NCI-H128 (cell line): ENCODE measurements at regions not wholly inside any gene's neighbourhood (a gene's known extent, or its start where the extent isn't known, plus 50 kb on each side); places are given as distances from the start of the nearest gene placed in this dataset.

Experiments used
- DNase-seq: peaks from one replicate; lab custom pipeline; 2025; ENCODE audit not compliant: unreplicated experiment; lab: John Stamatoyannopoulos, UW

GRCh38 chr2:217185265-217185995 lies 325.6 kb upstream of the TNP1 start:
- no peak for DNase-seq

- no peak for DNase-seq
These were observed 324.4 kb upstream of the TNP1 start for GRCh38 chr2:217184242-217184641.

DNA sequence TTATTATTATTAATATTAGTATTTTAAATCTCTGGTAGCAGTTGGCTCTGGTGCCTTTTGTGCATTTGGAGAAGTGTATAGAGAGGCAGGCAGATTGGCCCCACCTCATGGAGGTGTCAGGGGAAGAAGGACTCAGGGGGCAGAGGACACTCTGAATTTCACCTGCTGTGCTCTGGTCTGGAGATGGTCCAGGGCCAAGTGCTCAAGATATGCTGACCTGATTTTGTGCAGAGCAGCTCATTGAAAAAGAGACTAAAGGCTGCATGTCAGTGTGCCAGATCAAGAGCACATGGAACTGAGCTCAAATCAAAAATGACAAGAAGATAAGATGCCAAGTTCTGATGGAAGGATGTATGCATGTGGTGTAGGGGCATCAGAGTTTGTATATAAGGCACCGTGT lies 323.6 kb upstream of the TNP1 start:
- DNase-seq, result no peak

DNA sequence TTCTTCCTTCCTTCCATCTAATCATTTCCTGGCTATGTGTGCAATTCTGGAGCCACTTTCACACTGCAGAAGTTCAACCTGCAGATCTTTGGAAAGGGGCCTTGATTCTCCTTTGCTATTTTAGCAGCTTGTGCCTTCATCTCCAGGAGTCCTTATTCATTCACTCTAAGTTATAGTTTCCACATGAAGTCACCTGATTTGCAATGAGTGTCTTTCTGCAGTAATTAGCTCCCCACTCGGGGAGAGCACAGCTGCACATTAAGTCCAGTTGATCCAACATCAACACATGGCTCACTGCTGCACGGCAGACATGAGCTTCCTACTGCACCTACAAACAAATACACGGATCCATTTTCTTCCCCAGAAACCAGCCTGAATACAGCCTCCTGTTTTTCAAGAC lies 323.1 kb upstream of the TNP1 start:
- no peak for DNase-seq

DNA sequence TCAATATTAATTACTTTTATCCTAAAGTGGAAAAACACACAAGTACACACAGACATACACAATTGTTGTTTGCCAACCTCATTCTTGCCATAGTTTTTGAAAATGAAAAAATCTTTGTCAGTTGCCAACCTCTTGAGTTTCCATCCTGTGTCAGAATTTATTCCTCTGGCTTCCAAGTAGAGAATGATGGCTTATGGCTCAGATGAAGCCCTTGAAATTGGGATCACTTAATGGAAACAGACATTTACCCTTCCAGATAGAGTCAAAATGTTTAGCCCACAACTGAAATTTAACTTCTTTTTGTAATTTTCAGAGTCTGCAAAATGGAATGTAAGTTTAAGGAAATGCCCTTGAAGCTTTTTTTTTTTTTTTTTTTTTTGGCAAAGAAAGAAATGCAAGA lies 321.6 kb upstream of the TNP1 start:
- DNase-seq, result no peak

DNA sequence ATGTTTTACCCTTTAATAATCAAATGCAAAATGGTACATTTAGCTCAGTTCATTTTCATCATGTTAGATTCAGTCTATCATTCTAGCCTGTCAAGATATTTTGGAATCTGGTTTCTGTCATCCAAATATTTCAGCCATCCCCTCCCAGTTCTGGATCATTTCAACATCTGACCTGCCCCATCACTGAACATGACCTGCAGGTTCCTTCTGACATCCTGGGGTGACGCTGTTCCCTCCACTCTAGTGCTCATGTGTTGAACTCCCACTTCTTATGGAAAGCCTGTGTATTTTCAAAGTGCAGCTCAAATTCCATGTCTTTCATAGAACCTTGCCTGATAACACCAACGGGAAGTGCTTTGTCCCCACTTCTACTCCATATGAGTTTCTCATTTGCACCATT lies 320.0 kb upstream of the TNP1 start:
- DNase-seq, result no peak

DNA sequence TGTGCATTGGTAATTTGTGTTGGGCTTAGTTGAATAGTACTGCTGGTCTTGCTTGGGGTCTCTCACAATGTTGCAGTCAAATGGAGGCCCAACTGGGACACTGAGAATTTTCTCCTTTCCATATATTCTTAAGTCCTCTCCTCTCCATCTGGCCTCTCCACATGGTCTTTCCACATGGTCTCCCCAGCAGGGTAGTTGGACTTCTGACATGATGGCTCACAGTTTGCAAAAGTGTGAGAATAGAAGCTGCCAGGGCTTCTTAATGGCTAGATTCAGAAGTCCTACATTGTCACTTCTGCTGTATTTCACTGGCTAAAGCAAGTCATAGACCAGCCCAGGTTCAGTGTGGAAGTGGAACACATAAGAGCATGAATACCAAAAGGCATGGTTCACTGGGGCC lies 318.5 kb upstream of the TNP1 start:
- no peak for DNase-seq

DNA sequence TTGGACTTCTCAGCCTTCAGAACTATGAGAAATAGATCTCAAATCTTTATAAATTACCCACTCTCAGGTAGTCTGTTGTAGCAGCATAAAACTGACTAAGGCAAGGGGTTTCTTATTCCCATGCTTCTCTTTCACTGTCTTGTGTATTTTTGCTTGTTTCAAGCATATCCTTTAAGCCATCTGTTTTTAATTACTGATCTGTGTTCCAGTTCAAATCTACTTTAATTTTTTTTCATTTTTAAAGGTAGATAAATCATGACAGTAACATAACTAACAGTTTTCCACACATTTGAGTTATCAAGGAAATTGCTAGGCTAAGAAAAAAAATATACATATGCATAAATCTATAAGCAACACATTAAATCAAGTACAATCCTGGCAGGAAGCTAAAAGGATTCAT lies 317.9 kb upstream of the TNP1 start:
- no peak for DNase-seq

DNA sequence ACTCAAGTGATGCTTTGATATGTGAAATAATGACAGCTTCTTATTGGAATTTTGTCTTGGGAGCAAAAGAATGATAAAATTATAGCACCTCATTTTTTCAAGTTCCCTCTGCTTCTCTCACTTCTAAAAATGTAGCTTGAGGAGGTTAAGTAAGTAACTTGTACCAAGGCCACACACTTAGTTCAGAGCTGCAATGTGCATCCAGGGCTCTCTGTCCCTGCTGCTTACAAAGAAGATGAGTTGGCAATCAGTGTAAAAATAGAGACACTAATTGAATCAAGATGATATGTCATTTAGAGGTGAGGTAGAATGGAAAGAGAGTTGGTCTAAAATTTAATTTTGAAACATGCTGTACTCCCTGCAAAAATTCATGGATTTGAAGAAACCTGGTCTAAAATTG lies 312.0 kb upstream of the TNP1 start:
- no peak for DNase-seq

- no peak for DNase-seq
These were observed 308.6 kb upstream of the TNP1 start for GRCh38 chr2:217168496-217168895.

- DNase-seq, result no peak
These were observed 307.7 kb upstream of the TNP1 start for GRCh38 chr2:217167531-217167930.

GRCh38 chr2:217166241-217166850 lies 306.5 kb upstream of the TNP1 start:
- no peak for DNase-seq

- no peak for DNase-seq
These were observed 305.7 kb upstream of the TNP1 start for GRCh38 chr2:217165547-217165946.

- no peak for DNase-seq
These were observed 304.1 kb upstream of the TNP1 start for GRCh38 chr2:217163987-217164386.

- DNase-seq, result no peak
These were observed 302.7 kb upstream of the TNP1 start for GRCh38 chr2:217162533-217162932.

DNA sequence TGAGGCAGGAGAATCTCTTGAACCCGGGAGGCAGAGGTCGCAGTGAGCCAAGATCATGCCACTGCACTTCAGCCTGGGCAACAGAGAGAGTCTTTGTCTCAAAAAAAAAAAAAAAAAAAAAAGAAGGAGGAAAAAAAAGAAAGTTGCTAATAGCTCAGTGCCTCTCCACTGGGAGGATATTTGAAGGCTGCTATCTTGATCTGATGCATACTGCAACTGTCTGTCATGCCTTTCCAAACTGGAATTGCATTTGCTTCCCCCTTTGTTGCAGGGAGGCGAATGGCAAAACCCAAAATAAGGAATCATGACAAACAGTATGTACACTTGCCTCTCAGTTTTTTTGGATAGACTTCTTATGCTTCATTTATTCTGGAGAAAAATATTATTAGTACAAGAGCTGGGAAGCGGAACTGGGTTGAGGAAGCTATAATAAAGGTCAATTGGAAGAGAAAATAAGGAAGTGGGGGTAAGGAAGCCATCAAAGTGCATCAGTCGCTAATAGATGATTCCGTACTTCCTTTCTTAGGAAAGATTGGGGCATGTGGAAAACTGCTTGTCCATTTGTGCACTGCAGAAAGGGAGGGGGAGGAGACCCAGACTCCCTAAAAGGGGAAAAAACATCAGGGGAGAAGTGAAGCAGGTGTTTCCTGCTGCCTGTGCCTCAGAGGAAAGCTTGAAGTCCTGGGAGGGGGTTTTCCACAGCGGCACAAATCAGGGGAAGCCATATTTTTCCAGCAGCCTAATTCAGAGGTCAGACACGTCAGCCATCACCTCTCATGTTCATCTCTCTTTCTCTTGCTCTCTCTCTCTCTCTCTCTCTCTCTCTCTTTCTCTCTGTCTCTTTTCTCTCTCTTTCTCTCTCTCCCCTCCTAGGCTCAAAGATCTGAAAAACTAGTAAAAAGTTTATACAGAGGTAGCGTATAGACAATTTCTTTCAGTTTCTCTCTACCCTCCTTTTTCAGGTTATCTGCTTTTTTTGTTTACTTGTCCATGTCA lies 301.4 kb upstream of the TNP1 start:
- DNase-seq, result no peak

- DNase-seq, result no peak
These were observed 300.4 kb upstream of the TNP1 start for GRCh38 chr2:217160103-217160743.

GRCh38 chr2:217158928-217159327 lies 299.1 kb upstream of the TNP1 start:
- no peak for DNase-seq

- DNase-seq, result no peak
These were observed 297.7 kb upstream of the TNP1 start for GRCh38 chr2:217157581-217157980.

DNA sequence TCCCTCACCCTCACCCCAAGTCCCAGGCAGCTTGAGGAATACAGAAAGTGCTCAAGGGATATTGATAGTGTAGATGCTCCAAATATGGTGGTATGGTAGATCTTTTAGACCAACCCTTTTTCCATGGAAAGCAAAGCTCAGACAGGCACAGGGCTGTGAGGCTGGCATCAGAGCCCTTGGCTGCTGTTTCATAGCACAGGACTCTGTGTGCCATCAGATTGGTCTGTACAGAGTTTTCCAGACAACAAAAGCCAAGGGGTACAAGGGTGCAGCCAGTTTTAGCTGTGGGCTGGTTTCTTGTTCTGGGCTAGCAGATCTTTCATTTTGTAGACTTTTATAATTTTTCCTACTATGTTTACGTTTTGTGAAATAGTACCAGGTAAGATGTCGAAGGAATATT lies 296.9 kb upstream of the TNP1 start:
- no peak for DNase-seq

DNA sequence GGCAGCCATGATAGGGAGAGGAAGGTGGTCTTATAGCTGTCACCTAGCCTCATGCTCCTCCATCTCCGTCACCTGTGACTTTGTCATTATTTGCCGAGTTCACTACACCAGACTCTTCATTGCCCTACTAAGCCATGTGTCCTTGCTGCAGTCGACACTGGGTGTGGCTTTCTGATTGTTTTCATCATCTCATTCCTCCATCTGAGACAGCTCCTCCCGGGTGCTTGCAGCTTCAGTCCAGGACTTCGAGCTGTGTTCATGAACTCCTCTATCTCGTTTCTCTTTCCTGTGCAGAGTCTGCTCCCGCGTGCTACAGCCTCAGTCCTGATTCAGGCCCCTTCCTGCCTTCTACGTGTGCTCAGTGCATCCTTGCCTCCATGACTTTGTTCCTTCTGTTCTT lies 295.1 kb upstream of the TNP1 start:
- DNase-seq, result no peak
